NCI-H2081 (cell line): ENCODE measurements at regions not wholly inside any gene's neighbourhood (a gene's known extent, or its start where the extent isn't known, plus 50 kb on each side); places are given as distances from the start of the nearest gene placed in this dataset.

Experiments used
- DNase-seq, 2 experiments: peaks; one replicate each; lab custom pipeline; 2025; lab: John Stamatoyannopoulos, UW

DNA sequence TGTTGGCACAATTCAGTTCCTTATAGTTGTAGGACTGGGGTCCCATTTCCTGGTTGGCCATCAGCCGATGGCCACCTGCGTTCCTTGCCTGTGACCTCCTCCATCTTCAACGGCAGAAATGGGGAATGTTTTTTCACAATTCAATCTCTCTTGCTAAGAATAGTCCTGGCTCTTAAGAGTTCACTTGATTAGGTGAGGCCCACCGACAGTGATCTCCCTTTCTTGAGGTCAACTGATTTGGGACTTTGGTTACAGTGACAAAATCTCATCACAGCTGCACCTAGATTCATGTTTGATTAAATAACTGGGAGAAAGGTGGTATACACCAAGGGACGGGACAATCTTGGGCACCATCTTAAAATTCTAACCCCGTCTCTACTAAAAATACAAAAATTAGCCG, 139.1 kb upstream of the DTNBP1 start:
- DNase-seq, result no peak

DNA sequence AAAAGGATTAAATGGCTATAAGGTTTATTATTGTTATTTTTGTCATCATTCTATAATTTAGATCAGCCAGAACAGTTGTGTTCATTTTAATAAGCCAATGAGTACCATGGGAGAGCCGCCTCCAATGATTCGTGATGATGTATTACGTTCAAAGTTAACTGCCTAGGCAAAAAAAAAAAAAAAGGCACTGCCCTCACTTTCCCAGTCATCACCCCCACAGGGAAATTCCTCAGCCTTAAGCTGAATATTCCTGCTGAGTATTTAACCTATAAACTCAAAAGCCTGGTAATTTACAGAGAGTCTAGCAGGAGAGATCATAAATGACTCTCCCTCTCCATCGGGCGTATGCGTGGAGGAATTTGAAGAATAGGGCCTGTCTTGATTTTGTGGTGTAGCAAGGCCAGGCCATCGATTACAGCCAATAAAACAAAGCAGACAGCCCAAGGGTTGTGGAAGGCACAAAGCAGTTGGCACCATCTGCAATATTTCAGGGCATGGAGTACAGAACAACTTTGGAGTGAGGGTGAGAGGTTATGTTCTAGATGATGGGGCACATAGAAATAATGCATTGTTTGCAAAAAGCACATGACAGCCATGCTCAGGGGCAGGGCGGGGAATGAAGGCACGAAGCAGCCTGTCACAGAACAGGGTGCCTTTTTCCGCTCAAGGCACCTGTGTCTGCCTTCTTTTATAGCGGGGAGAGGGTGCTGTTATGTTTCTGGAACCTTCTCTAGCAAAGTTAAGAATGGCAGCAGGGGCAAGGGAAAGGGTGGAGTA, 138.2 kb upstream of the DTNBP1 start:
- no peak for DNase-seq

DNA sequence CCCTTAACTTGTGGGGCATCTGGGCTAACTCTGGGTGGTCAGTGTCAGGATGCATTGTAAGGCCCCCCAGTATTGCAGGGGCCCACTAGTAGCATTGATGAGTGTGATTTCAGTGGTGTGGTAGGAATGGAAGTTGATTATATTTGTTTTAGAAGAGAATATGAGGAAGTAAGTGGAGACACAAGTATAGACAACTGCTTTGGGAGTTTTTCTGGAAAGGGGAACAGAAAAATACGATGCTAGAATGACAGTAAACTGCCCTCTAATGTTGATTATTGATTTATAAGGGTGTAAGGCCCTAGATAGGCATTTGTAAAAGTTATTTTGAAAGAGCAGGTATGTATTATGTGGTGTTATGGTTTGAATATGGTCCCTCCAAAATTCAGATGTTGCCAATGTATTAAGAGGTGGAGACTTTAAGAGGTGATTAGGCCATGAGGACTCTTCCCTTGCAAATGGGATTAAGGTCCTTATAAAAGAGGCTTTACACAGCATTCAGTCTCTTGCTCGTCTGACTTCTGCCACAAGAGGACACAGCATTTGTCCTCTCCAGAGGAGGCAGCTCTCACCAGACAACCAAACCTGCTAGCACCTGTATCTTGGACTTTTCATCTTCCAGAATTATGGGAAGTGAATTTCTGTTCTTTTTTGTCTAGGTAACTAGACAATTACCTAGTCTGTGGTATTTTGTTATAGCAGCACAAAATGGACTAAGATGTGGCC, 135.9 kb upstream of the DTNBP1 start:
- no peak for DNase-seq

DNA sequence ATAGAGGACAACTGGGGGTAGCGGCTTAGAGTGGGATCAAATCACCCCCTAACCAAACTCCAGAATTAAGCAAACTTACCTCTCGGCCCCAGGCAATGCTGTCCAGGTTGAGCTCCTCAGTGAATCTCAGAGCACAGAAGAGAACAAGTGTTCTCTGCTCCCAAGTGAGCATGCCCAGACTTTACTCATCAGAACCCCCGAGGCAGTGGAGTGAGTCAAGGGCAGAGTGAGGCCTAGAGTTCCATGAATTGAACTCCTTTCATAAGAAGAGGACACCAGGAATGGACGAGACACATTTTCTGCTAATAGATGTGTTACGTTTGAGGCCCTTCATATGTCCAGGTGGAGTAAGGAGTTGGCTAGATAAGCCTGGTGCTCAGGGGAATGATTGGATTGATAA, 134.0 kb upstream of the DTNBP1 start:
- DNase-seq, result no peak

DNA sequence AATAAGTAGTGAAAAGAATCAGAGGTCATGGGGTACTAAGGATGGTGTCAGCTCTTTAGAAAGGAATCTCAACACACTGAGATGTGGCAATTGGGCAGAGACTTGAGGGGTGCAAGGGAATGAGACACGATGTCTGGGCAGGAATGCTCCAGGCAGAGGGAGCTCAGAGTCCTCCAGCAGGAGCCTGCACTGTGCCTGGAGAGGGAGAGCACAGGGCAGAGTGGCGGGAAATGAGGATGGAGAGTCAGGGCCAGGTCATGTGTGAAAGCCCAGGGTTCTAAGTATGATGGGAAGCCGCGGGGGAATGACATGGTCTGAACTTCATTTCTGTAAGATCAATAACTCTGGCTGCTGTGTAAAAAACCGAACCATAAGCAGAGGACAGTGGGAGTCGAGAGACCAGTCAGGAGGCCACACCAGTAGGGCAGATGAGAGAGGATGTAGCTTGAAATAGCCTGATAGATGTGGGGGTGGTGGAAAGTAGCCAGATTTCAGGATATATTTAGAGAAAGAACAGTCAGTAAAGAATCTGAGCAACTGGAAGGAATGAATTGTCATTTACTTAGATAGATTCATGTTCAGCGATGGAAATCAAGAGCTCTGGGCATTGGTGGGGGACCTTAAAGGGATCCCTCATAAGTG, 133.4 kb upstream of the DTNBP1 start:
- no peak for DNase-seq

DNA sequence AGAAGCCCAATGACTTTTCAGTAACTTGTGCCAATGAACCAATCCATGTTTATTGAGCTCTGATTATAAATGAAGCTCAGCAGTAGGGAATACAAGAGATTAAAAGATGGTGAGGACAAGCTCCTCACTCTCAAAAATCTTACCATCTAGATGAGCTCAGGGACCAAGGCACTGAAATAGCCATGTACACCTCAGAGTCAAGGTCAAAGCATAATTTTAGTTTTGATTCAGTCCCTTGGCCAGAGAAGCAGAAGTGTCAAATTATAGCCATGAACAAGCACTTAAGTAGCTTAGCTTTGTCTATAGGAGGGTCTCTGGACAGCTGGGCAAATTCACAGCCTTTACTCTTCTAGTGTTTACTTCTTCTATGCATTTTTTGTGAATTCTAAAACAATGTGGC, 131.0 kb upstream of the DTNBP1 start:
- no peak for DNase-seq

DNA sequence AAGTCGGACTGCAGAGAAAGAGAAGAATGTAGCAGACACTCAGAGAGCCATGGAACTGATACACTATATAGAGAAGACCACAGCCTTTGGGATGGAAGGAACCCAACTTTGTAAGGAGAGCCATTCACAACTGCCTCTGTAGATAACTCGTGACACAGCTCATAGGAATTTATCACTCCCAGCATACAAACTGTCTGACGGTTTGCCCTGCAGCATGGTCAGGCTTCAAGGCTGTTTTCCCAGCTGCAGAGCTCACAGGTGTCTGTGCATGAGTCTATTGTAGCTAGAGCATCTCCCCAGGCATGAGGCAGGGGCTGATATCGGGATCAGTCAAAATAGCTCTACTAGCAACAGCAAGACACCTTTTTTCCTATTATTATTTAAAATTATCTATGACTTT, 130.5 kb upstream of the DTNBP1 start:
- no peak for DNase-seq

DNA sequence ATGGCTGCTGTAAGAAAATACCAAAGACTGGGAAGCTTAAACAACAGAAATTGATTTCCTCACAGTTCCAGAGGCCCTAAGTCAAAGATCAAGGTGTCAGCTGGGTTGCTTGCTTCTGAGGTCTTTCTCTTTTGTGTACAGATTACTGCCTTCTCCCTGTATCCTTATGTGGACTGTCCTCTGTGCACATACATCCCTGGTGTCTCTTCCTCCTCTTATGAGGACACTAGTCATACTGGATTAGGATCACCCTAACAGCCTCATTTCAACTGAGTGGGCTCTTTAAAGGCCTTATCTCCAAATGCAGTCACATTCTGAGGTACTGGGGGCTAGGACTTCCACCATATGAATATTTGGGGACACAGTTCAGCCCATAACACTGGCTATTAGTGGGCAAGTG, 130.0 kb upstream of the DTNBP1 start:
- DNase-seq, result no peak

DNA sequence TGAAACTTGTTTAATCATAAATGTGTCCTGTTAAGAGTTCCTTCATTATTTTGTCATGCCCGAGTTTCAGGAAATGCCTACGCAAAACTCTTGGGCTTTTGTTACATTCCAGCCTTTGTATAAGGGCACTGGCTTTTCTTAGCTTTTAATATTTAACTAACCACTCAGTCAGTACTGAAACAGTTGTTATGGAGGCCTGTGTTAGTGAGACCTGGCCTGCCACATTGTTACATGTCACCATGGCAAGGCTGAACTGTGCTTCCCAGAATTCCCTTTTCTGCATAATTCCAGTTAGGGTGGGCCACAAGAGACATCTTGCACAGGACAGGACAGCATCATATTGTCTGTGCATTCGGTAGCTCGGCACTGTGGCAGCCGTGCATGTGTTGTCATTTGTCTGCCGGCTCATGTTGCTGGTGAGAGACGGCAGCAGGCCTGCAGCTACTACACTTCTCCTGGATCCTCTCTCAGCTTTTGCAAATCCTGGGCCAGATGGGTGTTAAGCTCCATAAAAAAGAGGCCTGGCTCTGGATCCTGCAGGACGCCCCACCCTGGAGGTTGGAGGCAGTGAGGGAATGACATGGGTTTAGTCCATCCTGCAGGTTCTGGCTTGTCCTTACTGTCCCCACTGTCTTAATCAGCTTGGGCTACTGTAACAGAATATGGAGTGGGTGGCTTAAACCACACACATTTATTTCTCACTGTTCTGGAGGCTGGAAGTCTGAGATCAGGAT, 128.8 kb upstream of the DTNBP1 start:
- no peak for DNase-seq

DNA sequence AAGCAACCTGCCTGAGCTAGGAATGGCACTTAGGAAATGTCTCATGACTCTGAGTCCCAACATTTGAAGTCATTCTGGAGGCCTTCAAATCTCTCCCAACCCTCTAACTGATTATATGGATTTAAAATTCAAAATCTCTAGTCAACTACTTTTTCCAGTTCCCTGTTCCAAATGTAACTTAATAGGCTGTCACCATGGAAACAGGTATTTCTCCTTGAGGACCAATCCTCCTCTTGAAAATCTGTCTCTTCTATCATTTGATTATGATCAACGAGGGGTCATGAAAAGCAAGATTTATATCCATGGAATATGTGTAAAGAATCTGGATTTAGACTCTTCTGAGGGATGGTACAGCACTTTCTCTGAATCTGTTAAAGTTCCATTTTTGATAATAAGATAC, 127.3 kb upstream of the DTNBP1 start:
- no peak for DNase-seq

DNA sequence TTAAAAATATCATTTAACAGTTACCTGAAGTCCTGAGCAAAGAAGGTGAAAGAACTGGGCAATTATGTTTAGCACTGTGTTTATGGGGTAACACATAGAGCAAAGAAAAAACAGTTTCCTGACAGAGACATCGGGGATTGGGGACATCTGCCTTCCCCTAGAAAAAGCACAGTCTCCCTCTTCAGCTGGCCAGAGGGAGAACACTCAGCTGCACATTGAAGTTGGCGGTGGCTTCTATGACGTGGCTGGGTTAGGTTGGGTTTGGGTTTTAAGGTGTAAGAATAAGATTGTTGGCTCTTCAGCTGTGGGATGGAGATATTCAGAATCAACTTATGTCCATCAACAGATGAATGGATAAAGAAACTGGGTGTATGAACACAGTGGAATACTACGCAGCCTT, 124.0 kb upstream of the DTNBP1 start:
- DNase-seq, result no peak

DNA sequence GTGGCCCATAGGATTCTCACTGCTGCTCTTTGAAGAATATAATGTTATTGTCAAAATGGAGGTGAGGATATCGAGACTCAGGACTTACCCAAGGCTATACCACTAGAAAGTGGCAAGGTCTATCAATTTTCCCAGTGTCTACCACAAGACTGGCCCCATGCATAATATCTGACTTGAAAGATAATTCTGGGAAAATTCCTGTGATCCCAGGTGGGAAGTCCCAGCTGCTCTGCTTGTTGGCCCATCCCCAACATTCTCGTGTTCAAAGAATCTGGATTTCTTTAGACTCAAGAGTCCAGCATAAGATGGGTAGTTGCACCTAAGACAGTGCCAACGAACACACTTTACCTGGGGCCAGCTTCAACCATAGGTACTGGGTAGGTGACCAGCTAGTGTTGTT, 120.7 kb upstream of the DTNBP1 start:
- DNase-seq, result no peak

DNA sequence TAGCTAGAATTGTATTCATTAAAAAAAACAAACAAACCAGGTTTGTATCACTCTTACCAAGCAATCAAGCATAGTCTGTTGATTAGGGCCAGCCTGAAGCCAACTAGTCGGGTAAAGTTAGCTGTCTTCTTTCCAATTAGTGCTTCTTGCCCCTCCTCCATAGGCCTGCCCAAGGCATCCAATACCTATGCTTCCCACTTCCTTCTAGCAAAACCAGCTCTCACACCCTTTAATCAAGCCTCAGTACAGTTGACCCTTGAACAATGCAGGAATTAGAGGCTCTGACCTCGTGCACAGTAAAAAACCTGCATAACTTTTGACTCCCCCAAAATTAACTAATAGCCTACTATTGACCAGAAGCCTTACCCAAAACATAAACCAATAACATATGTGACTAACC, 119.1 kb upstream of the DTNBP1 start:
- no peak for DNase-seq

DNA sequence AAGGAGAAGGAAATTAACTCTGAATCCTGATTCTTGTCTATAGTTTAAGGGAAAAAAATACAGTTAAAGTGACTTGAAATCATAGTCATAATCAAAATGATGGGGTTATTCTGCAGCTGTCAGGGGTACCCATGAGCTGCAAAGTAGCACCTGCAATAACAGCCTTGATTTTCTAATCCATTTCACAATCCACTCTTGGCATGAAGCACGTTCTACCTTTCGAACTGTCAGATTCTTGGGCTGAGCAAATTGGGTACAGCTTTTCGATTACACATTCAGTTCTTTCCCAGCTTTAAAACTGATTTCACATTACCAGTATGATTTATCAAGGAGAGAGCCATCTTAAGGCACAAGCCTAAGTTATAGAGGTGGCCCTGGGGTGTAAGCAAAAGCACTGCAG, 118.5 kb upstream of the DTNBP1 start:
- DNase-seq, result no peak

DNA sequence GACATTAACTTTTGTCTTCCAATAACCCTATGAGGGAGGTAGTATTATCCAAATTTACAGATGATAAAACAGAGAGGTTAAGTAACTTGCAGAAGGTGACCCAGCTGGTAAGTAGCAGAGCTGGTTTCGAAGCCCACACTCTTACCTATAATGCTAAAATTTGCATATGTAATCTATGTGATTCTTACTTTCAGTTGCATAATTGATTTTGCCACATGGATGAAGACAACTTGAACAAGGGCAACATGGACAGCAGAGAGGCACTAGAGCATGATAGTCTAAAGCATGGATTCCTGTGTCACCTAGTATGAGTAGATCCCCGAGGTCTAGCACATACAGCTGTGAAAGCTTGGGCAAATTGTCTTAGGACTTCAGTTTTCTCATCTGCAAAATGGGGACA, 117.6 kb upstream of the DTNBP1 start:
- DNase-seq, result no peak

DNA sequence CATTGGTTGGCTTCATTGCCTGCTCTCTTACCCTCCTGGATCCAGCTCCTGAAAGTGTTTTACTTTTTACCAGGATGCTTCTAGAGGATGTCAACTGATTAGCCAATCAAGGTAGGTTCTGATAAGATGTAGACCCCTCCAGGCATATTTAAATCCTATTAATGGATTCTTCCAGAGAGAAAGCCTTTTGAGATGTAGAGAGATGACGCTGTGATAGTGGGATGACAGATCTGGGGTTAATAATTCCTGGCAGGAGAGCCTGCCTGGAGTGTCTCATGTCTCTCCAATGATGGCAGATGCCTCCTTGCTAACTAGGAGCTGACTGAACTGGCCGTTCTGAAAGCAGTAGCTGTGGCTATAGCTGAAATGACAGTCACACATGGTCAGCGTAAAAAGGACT, 116.9 kb upstream of the DTNBP1 start:
- no peak for DNase-seq

DNA sequence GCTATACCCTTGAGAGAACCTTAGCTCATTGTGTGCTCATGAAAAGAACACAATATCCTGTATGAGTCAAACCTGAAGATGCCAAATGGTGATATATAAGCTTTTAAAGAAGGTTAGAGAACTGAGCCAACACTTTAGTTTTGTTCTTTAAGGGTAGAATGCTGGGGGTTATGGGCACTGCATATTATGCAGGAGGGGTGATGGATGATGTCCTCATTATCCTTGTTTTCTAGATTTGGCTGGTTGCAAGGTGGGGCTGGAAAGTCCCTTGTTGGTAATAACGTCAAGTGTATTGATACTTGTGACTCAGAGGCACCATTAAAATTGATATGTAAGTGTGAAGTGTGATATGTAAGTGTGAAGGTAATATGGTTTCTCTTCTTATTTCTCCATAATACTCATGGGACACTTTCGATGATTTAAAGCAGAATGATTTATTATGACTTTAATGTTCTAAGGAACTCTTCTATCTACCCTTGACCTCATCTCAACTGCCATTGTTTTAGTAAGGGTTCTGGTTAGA, 113.7 kb upstream of the DTNBP1 start:
- DNase-seq, result no peak

DNA sequence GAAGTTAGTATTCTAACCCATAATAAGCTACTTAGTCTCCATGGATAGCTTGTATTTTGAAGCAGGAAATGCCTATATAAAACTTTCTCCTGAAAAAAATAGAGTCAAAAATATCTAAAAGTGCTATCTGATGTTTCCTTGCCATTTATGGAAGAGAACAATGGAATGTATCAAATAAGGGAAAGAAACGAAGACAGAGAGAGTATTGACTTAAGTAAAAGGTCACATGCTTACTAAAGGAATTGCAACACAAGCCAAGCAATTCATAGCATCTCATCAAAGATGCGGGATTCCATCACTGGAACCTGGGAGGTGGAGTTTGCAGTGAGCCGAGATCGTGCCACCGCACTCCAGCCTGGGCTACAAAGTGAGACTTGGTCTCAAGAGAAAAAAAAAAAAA, 112.9 kb upstream of the DTNBP1 start:
- no peak for DNase-seq

DNA sequence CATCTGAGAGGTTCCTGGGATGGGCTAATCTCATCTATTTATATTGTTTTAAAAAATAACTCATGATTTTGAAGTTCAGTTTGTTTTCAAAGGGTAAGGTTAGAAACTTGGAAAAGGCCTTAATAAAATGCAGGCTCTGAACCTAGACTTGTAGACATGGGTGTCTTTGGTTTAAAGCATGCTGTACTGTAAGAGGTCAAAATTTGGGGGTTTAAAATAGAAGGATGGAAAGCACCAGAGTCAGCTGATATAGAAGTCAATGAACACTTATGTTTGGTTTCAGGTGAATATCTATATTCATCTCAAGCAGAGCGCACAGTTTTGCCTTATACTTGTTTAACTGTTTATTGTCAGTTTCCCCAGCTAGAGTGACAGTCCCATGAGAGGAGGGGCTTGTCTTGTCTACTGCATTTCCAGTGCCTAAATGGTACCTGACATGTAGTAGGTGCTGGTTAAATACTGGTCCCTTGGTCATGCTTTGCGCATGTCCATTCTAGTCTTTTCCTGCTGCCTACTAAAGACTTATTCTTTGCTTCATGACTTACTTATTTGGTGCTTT, 112.3 kb upstream of the DTNBP1 start:
- no peak for DNase-seq

DNA sequence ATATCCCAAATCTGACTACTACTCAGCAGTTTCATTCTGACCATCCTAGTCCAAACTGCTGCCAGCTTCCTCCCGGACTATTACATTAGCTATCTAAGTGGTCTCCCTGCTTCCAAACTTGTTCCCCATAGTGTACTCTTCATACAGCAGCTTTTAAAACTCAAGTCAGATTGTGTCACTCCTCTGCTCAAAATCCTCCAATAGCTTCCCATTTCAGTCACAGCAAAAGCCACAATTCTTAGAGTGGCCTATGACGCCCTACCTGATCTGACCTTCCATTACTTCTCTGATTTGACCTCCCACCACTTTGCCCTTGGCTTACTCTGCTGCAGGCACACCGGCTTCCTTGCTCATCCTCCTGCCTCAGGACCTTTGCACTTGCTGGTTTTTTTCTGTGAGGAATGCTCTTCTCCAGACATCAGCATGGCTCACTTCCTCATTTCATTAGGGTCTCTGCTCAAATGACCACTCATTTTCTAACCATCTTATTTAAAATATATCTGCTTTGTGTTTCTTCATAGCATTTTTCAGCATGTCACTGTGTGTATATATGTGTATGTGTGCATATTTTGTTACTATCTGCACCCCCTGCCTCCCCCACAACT, 111.1 kb upstream of the DTNBP1 start:
- no peak for DNase-seq

DNA sequence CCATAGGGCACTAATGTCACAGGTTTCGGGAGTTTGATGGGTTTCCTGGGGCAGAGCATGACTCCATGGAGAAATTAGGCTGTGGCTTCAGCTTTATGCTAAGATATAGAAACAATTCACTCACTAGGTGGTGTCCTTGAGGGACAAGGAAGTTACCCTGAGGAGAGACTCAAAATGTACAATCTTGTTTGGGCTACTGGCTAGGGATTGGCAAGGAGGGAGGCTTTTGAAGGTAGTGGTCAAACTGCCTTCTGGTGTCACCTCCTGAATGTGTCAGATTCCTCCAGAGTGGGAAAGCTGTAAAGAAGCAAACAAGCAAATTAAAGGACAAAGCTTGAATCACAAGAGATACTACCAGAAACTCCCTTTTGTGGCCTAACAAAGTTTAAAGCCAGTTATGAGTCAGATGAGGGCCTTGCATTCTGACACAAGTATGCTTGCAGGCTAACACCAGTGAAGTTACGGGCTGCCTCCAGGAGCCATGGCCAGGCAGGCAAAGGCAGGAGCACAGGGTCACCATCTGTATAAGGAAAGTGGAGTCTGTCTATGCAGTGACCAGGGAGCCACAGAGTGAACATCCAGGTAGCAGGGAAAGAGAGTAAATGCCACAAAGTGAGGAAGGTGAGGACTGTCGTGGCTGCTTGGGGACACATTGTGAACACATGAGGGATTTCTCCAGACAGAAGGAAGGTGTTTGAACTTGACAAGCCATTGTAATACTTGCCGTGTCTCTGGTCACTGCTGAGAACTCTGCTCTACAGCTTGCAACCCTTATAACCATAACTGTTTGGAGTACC, 107.7 kb upstream of the DTNBP1 start:
- DNase-seq, result no peak
